Osteoblast (primary cell): ENCODE measurements at regions not wholly inside any gene's neighbourhood (a gene's known extent, or its start where the extent isn't known, plus 50 kb on each side); places are given as distances from the start of the nearest gene placed in this dataset.

Source experiments
- DNase-seq: peaks from one replicate; pipeline ENCODE4 v3.0.0; 2011; ENCODE audit warnings: low spot score, mixed read lengths; ENCODE audit not compliant: insufficient read length; ENCODE audit errors: missing footprints
- H2AFZ ChIP-seq: 2 replicates; pipeline ENCODE4 v1.6.0; 2011; ENCODE audit warnings: mild to moderate bottlenecking, low read length
- H3K27ac ChIP-seq: 2 replicates; pipeline ENCODE4 v1.5.1; 2011; ENCODE audit warnings: mild to moderate bottlenecking, low read depth, low read length, moderate library complexity
- H3K27me3 ChIP-seq: 2 replicates; pipeline ENCODE4 v1.6.0; 2012; ENCODE audit warnings: mild to moderate bottlenecking, control low read depth, inconsistent platforms, low read length, moderate library complexity; ENCODE audit not compliant: insufficient read depth
- H3K36me3 ChIP-seq: 2 replicates; pipeline ENCODE4 v1.5.1; 2011; ENCODE audit warnings: mild to moderate bottlenecking, low read length, control low read depth, moderate library complexity; ENCODE audit not compliant: insufficient read depth
- H3K4me1 ChIP-seq: 2 replicates; pipeline ENCODE4 v1.5.1; 2011; ENCODE audit warnings: mild to moderate bottlenecking, low read length, control low read depth, moderate library complexity; ENCODE audit not compliant: insufficient read depth
- H3K4me2 ChIP-seq: 2 replicates; pipeline ENCODE4 v1.6.0; 2011; ENCODE audit warnings: mild to moderate bottlenecking, low read length; ENCODE audit not compliant: insufficient read depth
- H3K4me3 ChIP-seq: fragments of 200-600 bp; sonication (generic); 3 replicates; pipeline ENCODE4 v1.5.1; 2012; ENCODE audit warnings: mild to moderate bottlenecking, low read length, inconsistent platforms; ENCODE audit not compliant: insufficient read depth
- H3K79me2 ChIP-seq: 2 replicates; pipeline ENCODE4 v1.6.0; 2012; ENCODE audit warnings: mild to moderate bottlenecking, low read length, control low read depth, inconsistent platforms; ENCODE audit not compliant: insufficient read depth
- H3K9me3 ChIP-seq: 2 replicates; pipeline ENCODE4 v1.5.1; 2011; ENCODE audit warnings: low read depth, low read length, control low read depth
- H4K20me1 ChIP-seq: 2 replicates; pipeline ENCODE4 v1.6.0; 2012; ENCODE audit warnings: mild to moderate bottlenecking, low read length, control low read depth; ENCODE audit not compliant: insufficient read depth
- TF ChIP-seq, protein P1 (sequence below): IDR thresholded peaks from 2 replicates; pipeline ENCODE4 v1.5.1; 2011; ENCODE audit warnings: mild to moderate bottlenecking, low read depth, low read length, moderate library complexity; ENCODE audit errors: extremely low read depth

DNA sequence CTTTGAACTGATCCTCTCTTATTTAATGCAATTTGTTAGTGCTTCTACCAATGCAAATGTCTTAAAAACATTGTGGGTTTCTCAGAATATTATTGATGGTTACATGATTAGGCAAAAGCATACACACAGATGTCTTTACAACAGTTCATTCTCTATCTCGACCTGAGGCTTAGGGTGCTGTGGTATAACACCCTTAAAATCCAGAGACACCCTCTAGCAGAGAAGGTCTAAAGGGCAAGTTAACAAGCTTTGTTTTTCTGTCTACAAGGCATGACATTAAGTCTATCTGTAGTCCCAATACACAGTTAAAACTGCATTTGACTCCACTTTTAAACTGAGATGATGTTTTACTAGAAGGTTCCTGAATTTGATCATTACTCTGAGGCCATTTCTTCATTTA is 518.7 kb upstream of the MEF2C start:
- peak; percentile 35 for DNase-seq
- H2AFZ ChIP-seq, result no peak overlapping the region
- H3K27ac ChIP-seq, result no peak overlapping the region
- H3K79me2 ChIP-seq, result no peaks in the 10 kb centered on the region
- no peak overlapping the region for H3K4me3 ChIP-seq
- peaks cover 6% of the 10 kb centered on the region for H3K4me1 ChIP-seq
- no peaks in the 10 kb centered on the region for H3K27me3 ChIP-seq
- TF ChIP-seq, protein P1, sequence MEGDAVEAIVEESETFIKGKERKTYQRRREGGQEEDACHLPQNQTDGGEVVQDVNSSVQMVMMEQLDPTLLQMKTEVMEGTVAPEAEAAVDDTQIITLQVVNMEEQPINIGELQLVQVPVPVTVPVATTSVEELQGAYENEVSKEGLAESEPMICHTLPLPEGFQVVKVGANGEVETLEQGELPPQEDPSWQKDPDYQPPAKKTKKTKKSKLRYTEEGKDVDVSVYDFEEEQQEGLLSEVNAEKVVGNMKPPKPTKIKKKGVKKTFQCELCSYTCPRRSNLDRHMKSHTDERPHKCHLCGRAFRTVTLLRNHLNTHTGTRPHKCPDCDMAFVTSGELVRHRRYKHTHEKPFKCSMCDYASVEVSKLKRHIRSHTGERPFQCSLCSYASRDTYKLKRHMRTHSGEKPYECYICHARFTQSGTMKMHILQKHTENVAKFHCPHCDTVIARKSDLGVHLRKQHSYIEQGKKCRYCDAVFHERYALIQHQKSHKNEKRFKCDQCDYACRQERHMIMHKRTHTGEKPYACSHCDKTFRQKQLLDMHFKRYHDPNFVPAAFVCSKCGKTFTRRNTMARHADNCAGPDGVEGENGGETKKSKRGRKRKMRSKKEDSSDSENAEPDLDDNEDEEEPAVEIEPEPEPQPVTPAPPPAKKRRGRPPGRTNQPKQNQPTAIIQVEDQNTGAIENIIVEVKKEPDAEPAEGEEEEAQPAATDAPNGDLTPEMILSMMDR, result no peak
- H4K20me1 ChIP-seq, result no peaks in the 10 kb centered on the region
- no peaks in the 10 kb centered on the region for H3K36me3 ChIP-seq
- H3K9me3 ChIP-seq, result no peaks in the 10 kb centered on the region
- no peak overlapping the region for H3K4me2 ChIP-seq

DNA sequence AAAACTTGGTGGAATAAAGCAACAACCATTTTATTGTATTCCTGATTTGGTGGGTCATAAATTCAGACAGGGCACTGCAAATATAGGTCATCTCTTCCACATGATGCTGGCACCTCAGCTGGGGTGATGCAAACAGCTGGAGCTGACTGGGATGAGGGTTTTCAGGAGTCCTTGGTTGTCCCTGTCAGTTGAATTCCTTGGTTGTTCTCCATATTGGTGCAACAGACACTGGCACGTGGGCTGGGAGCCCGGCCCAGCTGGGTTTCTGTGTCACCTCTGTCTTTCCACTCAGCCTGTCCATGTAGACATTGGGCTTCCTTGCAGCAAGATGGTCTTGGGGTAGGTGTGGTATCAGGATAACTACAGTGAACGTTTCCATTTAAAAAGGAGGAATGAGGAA is 518.0 kb upstream of the MEF2C start:
- TF ChIP-seq, protein P1, result no peak
- no peak for DNase-seq
- no peaks in the 10 kb centered on the region for H3K36me3 ChIP-seq

DNA sequence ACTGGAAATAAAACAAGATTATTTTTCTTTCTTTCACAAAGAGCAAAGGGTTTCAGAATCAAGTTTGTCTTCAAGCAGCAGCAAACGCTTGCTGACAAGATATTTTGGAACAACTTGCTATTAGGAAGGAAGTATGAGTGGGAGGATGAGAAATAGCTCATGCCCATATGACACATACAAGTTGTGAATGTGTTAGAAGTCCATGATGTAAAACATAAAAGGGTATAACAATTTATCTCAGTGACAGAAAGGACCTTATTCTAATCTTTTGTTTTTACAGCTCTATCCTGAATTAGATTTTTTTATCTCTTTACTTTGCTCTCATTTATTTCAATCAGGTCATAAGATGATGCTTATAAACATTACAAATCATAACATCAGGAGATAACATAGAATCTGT is 516.6 kb upstream of the MEF2C start:
- H2AFZ ChIP-seq, result no peak overlapping the region
- H3K4me2 ChIP-seq, result no peak overlapping the region
- H3K36me3 ChIP-seq, result no peaks in the 10 kb centered on the region
- DNase-seq, result peak; percentile 13
- H3K4me3 ChIP-seq, result no peak overlapping the region
- TF ChIP-seq, protein P1, result no peak
- H3K9me3 ChIP-seq, result no peaks in the 10 kb centered on the region
- H3K27me3 ChIP-seq, result no peaks in the 10 kb centered on the region
- H3K79me2 ChIP-seq, result no peaks in the 10 kb centered on the region
- no peaks in the 10 kb centered on the region for H4K20me1 ChIP-seq
- H3K27ac ChIP-seq, result no peak overlapping the region
- peaks cover 14% of the 10 kb centered on the region for H3K4me1 ChIP-seq

More for the DNA sequence above, 518.0 kb upstream of the MEF2C start:
- H3K27ac ChIP-seq, result no peak overlapping the region
- H3K4me2 ChIP-seq, result no peak overlapping the region
- H3K4me3 ChIP-seq, result no peak overlapping the region
- H3K4me1 ChIP-seq, result peaks cover 12% of the 10 kb centered on the region
- no peaks in the 10 kb centered on the region for H3K79me2 ChIP-seq
- no peaks in the 10 kb centered on the region for H3K27me3 ChIP-seq
- no peaks in the 10 kb centered on the region for H3K9me3 ChIP-seq
- H4K20me1 ChIP-seq, result no peaks in the 10 kb centered on the region
- no peak overlapping the region for H2AFZ ChIP-seq

DNA sequence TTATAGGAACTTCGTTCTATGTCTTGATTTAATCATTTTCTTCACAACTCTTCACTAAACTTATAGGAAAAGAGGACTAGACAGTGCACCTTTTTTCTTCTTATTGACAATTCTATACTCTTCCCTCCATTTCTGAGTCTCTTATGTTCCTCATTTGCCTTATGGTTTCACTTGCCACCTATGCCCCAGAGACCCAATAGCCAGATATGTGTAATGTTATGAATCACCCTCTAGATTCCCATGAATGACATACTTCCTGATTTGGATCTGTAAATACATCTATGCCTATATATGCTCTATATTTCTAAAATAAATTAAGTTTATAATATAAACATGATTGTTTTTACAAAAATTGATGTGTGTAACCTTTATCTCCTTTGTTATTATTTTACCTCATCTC is 514.1 kb upstream of the MEF2C start:
- peak overlapping the region; percentile 94 for H2AFZ ChIP-seq
- H4K20me1 ChIP-seq, result no peaks in the 10 kb centered on the region
- peak overlapping the region; percentile 52 for H3K27ac ChIP-seq
- DNase-seq, result no peak
- no peaks in the 10 kb centered on the region for H3K9me3 ChIP-seq
- peaks cover 14% of the 10 kb centered on the region for H3K4me1 ChIP-seq
- H3K36me3 ChIP-seq, result no peaks in the 10 kb centered on the region
- TF ChIP-seq, protein P1, result no peak
- H3K4me2 ChIP-seq, result peak overlapping the region; percentile 72
- H3K79me2 ChIP-seq, result no peaks in the 10 kb centered on the region
- no peaks in the 10 kb centered on the region for H3K27me3 ChIP-seq
- H3K4me3 ChIP-seq, result no peak overlapping the region
